ENCODE measurements at regions not wholly inside any gene's neighbourhood (a gene's known extent, or its start where the extent isn't known, plus 50 kb on each side); places are given as distances from the start of the nearest gene placed in this dataset.
"Not testable (repeated sequence)": the region's sequence is repeated elsewhere in the genome, so short reads cannot be mapped to it uniquely, and the experiment has no call there.

DNA sequence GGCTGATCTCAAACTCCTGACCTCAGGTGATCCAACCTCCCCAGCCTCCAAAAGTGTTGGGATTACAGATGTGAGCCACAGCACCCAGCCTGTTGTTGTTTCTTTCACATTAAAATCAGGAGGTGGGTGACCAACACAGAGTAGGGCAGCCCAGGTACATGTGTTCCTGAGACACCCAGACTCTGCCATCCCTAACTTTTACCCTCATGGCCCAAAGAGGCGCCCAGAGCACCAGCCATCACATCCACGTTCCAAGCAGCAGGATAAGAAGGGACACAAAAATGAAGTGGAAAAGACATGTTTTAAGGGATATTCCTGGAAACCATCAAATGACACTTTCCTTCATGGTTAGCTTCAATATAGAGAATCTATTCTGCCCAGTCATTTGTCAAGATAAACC lies 159.6 kb upstream of the KLF6 start:
- no peak for DNase-seq

DNA sequence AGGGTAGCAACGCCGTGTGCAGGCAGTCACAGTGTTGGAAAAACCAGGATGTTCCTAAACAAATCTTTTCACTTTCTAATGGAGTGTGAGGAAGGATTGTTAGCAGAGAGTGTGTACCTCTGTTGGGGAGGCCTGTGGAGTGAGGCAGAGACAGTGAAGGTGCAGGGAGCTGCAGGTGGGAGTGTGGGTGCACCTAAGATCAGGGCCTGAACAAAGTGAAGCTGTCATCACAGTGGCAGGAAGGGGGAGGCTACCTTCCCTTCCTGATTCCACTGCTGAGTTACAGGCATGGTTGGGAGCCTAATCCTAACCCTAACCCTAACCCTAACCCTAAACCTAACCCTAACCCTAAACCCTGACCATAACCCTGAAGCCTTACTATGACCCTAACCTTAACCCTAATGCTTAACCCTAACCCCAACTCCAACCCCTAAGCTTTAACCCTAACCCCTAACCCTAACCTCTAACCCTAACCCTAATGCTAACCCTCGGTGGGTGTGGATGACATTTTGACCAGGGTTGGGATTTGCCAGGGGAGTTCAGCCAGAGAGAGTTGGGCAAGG lies 158.8 kb upstream of the KLF6 start:
- no peak for DNase-seq

DNA sequence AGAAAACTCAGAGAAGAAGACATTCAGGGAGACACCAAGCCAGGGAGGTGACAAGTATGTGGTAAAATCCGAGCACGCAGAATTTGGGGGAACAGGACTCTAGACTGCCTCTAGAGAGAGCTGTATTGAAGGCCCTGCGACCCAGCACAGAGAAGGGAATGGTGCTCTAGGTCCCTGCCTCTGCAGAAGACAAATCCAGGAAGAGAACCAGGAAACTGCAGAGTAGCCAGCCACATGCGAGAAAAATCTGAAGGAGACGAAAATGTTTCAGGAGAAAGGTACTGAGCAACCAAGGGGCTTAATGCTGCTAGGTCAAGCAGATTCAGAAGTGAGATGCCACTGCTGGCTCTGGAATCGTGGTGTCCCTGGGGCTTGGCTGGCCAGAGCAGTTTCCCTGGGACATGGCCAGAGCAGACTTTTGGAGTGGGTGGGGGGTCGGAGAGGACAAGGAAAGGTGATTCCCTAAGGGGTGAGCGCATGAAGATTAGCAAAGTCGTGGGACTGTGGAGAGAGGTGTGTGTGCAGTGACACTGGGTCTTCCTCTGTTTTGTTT lies 158.0 kb upstream of the KLF6 start:
- DNase-seq, result no peak

DNA sequence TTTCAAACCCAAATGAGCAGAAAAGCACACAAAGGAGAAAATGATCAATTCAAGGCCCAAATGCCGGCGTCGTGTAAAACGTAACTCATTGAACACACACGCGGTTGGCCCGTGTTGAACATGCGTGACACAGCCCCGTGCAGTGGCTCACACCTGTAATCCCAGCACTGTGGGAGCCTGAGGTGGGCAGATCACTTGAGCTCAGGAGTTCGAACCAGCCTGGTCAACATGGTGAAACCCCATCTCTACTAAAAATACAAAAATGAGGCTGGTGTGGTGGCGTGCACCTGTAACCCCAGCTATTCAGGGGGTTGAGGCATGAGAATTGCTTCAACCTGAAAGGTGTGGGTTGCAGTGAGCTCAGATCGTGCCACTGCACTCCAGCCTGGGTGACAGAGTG lies 156.7 kb upstream of the KLF6 start:
- no peak for DNase-seq

- no peak for DNase-seq
Observed at GRCh38 chr10:3936422-3937040, 151.5 kb upstream of the KLF6 start.

GRCh38 chr10:3935933-3936359 lies 150.9 kb upstream of the KLF6 start:
- DNase-seq, result no peak

DNA sequence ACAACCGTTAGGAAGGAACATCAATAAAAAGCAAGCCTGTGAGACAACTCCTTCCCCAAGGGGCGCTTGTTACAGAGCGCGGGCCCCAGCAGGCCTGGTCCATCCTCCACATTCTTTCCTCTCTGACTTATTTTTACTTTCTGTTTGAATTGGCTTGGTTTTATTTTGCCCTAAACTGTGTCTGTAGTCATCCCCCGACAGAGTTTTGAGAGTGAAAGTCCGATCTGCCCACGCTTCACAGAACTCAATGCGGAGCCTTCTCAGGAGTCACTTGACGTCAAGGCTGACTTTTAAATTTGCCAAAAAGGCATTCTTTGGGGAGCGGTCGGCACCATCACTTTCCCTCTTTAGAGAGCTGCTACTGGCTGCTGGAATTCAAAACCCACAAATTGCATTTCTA lies 150.1 kb upstream of the KLF6 start:
- DNase-seq, result peak; percentile 54 to 77

DNA sequence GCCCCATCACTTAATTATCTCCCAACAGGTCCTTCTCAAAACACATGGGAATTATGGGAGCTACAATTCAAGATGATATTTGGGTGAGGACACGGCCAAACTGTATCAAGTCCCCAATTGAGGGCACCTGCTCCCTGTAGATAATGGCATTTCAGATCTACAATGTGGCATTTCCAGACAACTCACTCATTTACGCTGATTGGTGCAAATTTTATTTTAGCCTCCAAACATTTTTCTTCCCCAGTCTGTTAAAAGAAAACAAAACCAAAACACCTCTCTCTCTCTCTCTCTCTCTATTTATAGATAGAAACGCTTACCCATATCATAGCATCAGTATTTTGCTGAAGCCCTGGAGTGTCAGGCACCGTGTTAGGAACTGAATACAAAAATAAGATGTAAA lies 148.7 kb upstream of the KLF6 start:
- DNase-seq, result no peak

DNA sequence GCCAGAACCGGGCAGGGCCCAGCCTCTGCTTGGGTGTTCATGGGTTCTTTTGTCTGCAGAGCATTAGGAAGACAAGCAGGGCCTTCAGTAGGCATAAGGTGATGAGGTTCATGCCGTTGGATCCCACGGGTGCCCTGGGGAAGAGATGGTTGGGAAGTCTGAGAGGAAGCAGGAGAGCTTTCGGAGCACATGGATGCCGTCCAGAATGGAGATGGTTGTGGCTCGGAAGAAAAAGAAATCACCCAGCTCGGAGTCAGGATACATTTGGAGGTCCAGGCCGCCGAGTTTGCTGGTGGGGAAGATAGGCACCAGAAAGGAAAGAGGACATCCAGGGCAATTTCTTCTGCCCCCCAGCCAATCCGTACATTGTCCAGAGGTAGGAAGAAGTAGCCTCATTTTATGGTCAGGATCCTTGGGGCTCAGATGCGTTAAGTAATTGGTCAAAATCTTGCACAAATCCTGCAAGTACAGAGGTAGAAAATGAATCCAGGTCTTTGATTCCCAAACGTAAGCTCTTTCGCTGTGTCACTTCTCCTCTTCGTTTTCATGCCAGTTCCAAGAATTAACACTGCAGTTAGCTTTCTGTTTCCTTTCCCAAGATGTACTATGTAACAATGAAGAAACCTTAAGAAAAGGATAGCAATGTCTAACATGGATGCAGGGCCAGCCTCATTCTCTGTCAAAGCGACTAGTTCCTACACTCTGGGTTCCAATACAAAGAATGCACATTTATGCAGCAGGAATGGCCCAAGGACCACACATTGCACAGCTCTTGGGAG lies 147.8 kb upstream of the KLF6 start:
- DNase-seq, result no peak

- no peak for DNase-seq
Observed at GRCh38 chr10:3931901-3932300, 146.9 kb upstream of the KLF6 start.

DNA sequence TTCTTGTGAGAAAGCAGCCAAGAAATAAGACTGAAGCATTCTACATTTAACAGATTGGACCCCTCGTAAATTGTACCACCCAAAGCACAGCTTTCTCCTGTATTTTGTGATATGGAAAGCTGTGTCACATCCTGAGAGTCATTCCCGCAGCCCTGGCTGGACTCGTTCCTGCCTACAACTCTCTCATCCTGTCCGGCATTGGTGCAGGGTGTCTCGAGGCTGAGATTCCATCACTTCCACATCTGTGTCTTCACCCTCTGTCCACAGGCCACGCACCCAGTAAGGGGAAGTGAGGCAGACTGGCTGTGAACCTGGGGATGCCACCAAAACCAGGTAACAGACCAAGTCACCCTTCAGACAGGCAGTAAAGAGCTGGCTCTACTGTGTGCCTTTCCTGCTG lies 146.2 kb upstream of the KLF6 start:
- DNase-seq, result no peak

DNA sequence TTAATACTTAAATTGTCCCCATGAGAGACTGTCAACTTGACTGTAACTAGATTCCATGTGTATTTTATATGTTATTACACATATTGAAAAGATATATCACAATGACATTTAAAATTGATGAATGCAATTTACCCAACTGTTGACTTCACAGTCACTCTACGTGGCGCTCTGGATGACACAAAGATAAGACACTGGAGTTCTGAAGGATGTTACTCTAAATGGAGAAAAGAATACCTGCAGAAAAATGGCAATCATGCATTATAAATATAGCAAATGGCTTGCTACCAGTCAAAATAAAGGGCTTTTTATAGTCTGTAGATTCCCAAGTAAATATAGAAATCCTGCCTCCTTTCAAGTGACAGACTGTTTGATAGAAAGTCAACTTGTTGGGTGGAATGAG lies 143.6 kb upstream of the KLF6 start:
- no peak for DNase-seq

DNA sequence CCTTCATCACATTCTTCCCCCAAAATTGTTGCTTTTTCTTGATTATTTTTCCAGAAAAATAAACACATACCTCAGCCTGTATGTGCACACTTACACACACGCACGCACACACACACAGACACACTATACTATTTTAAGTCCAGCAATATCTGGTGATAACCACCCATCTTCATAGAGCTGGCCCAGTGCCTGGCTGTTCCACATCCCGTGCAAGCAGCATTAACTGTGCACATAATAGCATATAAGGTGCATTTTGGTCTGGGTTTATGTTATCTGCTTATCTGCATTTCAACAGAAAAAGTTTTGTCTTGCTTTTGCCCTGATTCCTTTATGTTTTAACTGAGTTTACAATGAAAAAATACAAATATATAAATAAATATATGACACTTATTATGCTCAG lies 143.1 kb upstream of the KLF6 start:
- no peak for DNase-seq

DNA sequence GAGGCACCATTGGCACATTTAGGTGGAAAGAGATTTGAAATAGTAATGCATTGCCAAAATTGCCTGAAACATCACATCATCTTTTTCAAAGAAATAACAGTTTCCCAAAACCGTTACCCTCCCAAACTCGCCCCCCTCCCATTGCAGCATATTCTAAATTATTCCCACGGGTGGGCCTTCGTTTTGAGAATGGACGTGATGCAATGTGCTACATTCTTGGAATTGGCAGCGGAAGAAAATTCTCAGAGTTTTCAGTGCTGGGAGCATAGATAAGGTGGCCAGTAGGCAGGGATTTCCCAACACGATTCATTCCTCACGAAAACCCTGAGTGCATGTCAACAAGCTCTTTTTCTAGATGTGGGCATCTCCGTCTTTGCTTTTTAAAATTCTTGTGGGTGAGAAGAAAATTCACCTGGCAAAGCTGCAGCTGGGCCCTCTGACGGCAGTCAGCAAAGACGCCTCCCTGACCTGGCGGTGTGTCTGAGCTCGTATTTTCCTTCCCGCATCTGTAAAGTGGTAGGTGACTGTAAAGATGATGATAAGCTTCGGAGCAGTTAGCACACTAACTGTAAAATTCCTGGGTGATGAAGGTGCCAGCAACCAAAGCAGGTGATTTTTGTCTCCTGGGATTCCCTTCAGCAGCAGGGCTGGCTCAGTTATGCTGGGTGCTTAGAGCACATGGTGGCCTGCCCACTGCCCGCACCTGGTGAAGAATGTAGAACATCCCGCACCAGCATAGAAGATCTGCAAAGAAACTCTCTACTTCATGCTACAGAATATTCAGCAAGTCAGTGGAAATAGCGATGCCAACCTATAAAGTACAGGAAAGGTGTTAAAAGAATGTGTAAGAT lies 141.9 kb upstream of the KLF6 start:
- DNase-seq, result no peak

DNA sequence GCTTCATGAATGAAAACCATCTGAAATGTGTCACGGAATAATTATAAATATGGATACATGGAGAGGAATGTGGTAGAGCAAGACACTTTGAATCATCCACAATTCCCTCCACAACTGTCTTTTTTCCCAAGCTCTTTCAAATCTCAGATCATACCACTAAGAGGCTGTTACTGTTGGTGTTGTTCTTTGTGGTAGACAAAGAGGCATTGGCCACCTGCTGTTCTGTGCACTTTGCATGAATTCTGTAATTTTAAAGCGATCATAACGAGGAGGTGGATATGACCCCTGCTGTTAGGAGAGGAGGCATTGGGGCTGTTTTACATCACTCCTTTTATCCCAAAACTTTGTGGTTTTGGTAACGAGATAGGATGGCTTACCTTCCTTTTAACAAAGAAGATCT lies 141.2 kb upstream of the KLF6 start:
- DNase-seq, result no peak

GRCh38 chr10:3925184-3925583 lies 140.2 kb upstream of the KLF6 start:
- DNase-seq, result no peak

- no peak for DNase-seq
Observed at GRCh38 chr10:3924344-3924743, 139.3 kb upstream of the KLF6 start.

DNA sequence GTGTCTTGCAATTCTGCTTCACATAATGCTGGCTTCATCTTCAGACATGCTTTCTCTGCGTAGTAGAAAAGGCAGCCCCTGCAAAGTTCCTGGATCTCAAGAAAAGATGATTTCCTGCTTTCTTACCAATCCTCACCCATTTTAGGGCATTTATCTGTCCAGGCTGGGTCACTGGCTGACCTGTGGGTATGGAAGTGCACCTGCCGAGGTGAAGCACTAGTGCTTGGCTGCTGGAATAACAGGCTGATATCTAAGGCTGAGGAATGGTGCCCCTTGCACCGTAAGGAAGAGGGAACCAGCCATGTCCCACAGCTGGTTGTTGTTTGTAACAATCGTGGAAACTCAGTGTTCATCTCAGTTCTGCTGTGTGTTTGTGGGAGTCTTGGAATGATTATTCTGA lies 138.0 kb upstream of the KLF6 start:
- DNase-seq, result no peak

- no peak for DNase-seq
Observed at GRCh38 chr10:3919709-3920308, 134.8 kb upstream of the KLF6 start.

DNA sequence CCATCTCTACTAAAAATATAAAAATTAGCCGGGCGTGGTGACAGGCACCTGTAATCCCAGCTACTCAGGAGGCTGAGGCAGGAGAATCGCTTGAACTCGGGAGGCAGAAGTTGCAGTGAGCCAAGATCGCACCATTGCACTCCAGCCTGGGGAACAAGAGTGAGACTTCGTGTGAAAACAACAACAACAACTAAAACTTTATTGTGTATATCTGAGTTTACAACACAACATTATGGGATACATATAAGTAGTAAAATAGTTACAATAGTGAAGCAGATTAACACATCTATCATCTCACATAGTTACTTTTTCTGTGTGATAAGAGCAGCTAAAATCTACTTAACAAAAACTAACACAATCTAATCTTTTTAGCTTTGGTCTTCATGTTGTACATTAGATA lies 132.4 kb upstream of the KLF6 start:
- not testable (repeated sequence) for DNase-seq

DNA sequence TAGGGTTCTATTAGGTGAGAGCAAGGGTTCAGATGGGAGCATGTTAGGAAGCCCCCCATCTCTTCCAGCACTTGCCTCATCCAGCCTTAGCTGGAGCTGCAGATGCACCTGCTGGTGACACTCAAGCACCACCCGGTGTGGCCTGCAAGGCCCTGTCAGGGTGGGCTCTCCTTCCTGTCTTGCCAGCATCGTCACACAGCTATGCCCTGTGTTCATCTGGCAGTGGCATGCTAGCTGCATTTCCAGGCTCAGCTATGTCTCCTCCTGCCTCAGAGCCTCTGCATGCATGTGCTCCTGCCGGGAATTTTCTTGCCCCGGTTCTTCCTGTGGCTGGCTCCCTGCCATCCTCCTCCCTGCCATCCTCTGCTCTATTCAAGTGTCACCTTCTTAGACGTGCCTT lies 129.7 kb upstream of the KLF6 start:
- no peak for DNase-seq

- no peak for DNase-seq
Observed at GRCh38 chr10:3911713-3912442, 126.9 kb upstream of the KLF6 start.

All from CD4-positive, alpha-beta T cell treated with Interleukin-4 for 1 hour (primary cell).